ENCODE measurements at regions not wholly inside any gene's neighbourhood (a gene's known extent, or its start where the extent isn't known, plus 50 kb on each side); places are given as distances from the start of the nearest gene placed in this dataset.

- TF ChIP-seq CTCF (IDR thresholded peaks at IDR 0.05; ENCODE audit: low read depth, low read length): no peak
- no peak overlapping the region for H3K4me3 ChIP-seq (ENCODE audit: low read depth, low read length)
Observed at GRCh38 chr13:111469916-111470506, 149.6 kb downstream of the TEX29 start.

- no peak overlapping the region for H3K4me3 ChIP-seq (ENCODE audit: low read depth, low read length)
- no peak for TF ChIP-seq CTCF (IDR thresholded peaks at IDR 0.05; ENCODE audit: low read depth, low read length)
Observed at GRCh38 chr13:111470933-111471332, 150.5 kb downstream of the TEX29 start.

- no peak for TF ChIP-seq CTCF (IDR thresholded peaks at IDR 0.05; ENCODE audit: low read depth, low read length)
- no peak overlapping the region for H3K4me3 ChIP-seq (ENCODE audit: low read depth, low read length)
Observed at GRCh38 chr13:111472083-111472482, 151.6 kb downstream of the TEX29 start.

- no peak overlapping the region for H3K4me3 ChIP-seq (ENCODE audit: low read depth, low read length)
- TF ChIP-seq CTCF (IDR thresholded peaks at IDR 0.05; ENCODE audit: low read depth, low read length): no peak
Observed at GRCh38 chr13:111472559-111473460, 152.4 kb downstream of the TEX29 start.

GRCh38 chr13:111474136-111475002 is 153.9 kb downstream of the TEX29 start:
- TF ChIP-seq CTCF (IDR thresholded peaks at IDR 0.05; ENCODE audit: low read depth, low read length): peak; percentile 44
- no peak overlapping the region for H3K4me3 ChIP-seq (ENCODE audit: low read depth, low read length)

- TF ChIP-seq CTCF (IDR thresholded peaks at IDR 0.05; ENCODE audit: low read depth, low read length): no peak
- H3K4me3 ChIP-seq (ENCODE audit: low read depth, low read length): no peak overlapping the region
Observed at GRCh38 chr13:111475488-111475887, 155.0 kb downstream of the TEX29 start.

All from WI38 (cell line).